NCI-H1092 (cell line): ENCODE measurements at regions not wholly inside any gene's neighbourhood (a gene's known extent, or its start where the extent isn't known, plus 50 kb on each side); places are given as distances from the start of the nearest gene placed in this dataset.

Source experiments
- DNase-seq: peaks from one replicate; lab custom pipeline; 2025; lab: John Stamatoyannopoulos, UW

DNA sequence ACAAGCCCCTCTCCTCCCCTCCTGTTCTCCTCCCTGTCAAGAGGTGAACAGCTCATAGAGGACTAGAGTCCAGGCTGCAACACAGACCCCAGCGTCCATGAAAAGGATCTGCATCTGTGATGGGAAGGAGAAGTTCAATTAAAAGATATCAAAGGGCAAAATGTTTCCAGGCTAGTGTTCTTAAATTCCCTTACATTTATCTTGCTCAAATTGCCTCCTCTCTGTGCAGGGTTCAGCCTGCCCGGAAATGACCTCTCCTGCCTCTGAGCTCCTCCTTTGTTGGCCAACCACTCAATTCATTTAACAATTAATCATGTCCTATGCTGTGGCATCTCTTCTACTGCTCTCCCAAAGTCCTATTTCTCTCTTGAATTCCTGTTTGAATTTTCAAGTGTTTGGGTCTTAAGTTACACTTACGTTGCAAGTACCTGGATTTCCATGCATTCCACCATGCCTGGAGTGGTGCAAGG lies 105.3 kb downstream of the TSN start:
- no peak for DNase-seq

DNA sequence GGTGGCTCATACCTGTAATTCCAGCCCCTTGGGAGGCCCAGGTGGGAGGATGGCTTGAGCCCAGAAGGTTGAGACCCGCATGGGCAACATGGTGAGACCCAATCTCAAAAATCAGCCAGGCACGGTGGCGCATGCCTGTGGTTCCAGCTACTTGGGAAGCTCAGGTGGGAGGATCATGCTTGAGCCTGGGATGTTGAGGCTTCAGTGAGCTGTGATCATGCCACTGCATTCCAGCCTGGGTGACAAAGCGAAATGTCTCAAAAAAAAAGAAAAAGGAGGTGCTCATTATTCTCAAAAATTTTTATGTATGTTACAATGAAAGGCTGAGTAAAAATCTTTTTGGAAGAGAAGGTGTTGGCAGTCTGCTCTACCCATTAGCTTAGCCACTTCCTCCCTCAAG lies 106.8 kb downstream of the TSN start:
- DNase-seq, result no peak

- DNase-seq, result no peak
Observed at GRCh38 chr2:121865914-121866313, 110.5 kb downstream of the TSN start.

DNA sequence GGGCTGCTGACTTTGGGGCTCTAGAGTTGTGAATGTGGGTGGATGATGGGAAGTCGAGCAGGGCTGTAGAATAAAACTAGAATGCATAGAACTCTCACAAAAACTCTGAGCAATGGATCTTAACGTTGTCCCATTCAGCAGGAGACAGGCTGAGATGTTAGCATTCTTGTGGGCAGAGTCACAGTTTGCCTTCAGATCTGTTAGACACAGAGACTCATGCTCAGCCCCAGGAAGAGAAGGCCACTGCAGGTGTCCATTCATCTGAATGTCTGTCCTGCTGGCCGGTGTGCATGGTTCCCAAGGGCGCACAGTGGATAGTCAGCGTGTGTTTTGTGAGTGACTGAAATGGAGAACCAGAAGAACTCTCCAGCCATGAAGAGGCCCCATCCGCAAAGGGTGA lies 111.3 kb downstream of the TSN start:
- no peak for DNase-seq

GRCh38 chr2:121868652-121869051 lies 113.2 kb downstream of the TSN start:
- no peak for DNase-seq

DNA sequence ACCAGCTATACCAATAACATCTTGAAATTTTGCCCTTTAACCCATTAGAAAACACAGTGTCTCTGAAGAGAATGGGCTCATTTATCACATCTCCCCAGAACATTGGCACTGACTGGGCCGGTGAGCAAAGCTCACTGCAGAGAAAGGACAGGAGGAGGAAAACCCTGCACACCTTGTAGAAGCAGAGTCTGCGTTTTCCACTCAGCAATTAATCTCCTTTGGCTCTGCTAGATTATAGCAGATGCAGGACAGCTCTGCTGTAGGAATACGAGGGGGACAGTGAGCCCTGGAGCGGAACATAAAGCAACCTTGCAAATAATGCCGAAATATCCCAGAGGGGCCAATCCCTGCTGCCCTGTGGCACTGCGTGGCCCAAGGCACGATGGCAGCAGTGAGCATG lies 113.9 kb downstream of the TSN start:
- DNase-seq, result no peak

GRCh38 chr2:121869873-121870272 lies 114.4 kb downstream of the TSN start:
- no peak for DNase-seq

DNA sequence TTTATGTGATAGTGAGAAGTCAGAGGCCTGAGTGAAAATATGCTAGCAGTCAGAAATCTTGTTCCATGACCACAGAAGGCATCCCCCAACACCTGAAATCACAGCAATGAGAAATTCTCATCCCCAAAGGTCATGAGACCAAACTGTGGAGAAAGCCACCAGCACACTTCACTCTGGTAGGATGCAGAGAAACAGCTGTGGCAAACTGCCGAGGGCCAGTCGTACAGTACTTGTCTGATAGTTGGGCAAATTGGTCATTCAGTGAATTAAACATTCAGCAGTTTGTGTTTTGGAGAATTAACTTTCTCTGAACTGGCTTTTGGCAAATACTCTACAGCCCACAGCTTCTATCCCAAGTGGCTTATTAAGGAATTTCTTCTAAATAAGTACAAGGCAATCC lies 117.2 kb downstream of the TSN start:
- DNase-seq, result no peak

DNA sequence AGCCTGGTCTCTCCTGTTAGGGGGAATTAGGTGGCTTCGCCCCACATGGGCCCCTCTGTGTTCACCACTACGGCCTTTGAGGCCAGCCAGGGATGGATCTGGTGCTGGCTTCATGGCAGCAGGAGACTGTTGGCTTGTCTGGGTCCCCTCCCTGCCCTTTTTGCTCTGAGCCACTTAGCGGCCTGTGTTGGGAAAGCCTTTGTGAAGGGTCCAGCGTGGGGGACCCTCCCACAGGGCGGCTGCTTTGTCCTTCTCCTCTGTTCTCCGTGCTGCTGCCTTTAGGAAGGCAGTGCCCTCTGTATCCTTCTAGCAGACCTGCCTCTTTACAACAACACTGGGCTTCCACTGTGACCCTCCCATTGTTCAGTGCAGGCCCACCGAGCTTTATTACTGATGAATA lies 118.4 kb downstream of the TSN start:
- no peak for DNase-seq

DNA sequence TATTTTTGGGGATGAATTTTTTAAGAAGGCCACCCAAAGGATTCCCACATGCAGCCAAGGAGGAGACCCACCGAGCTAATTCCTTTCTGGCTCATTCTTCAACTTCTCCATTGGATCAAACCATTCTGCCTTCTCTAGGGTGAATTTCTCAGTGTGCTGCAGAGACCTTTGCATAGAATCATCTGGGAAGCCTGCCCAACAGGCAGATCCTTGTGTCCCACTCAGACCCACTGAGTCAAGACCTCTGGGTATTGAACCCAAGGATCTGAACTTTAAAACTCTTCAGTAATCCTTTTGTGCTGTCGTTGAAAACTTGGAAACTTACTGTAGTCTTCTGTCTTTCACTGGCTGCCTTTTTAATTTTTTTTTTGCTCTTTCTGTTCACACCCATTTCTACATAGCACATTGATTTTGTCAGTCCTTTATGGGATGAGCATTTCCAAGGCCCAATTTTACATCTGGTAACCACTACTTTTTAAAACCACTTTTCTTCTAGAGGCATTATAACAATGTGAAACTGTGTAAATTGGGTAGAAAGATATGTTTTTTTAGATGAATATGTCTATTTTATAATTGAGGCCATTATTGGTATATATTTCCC lies 120.2 kb downstream of the TSN start:
- no peak for DNase-seq

DNA sequence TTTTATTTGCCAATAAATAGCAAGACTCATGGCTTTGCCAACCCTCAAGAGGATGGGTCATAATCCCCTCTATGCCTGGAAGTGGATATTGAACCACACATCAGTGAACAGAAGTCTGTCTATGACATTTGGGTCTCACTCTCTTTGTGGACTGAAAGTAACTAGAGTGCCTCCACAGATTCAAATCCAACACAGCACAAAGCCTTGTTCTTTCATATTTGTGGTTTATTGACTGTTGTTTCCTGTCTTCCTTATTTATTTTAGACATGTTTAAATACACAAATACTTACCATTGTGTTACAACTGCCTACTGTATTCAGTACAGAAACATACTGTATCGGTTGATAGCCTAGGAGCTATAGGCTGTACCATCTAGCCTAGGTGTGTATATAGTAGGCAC lies 121.9 kb downstream of the TSN start:
- DNase-seq, result no peak

GRCh38 chr2:121880283-121880682 lies 124.8 kb downstream of the TSN start:
- DNase-seq, result no peak

- DNase-seq, result no peak
Observed at GRCh38 chr2:121881038-121881437, 125.6 kb downstream of the TSN start.

DNA sequence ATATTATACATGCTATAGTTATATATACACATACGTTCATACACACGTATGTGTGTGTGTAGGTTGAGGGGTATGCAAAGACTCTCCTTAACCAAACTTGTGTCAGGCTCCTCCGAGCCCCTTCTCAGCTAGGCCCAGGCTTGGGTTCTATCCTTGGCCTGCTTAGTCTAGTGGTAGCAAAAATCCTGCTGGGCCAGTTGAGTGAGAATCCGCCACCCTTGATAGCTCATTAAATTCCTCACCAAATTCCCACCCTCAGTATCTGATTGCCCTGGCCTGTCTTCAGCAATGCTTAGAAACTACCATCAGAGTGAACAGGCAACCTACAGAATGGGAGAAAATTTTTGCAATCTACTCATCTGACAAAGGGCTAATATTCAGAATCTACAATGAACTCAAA lies 126.5 kb downstream of the TSN start:
- DNase-seq, result no peak

GRCh38 chr2:121884078-121884477 lies 128.6 kb downstream of the TSN start:
- no peak for DNase-seq

DNA sequence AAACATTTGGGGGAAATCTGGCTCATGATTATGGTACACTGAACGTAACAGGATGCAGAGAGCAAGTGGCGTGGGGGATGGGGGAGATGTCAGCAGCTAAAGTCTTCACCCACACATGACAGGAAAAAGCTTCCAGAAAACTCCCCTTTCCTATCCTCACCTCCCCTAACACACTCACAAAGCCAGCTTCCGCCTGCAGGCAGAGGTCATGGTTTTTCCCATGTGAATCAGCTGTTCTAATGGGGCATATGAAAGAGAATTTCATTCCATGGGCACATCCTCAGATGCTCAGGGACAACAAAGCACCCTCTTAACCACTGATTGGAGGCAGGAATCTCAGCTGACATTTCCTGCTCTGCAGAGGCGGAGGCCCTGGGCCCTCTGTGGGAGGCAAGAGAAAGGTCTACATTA lies 129.1 kb downstream of the TSN start:
- no peak for DNase-seq

DNA sequence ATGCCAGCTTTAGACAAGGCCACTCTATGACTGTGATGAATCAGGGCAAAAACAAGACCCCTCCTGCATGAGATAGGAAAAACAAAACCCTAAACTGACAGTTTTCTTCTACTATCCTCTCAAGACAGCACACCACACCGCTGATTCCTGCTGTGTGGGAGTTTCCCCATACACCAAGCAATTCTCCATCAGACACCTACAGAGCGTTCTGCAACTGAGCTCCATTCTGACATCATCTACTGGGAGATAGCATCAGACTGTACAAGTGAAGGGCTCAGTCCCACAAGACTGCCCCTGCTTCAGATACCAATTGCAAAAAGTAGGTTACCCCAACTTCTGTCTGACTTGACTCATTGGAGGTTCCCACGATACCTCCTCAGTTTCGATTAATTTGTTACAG lies 130.6 kb downstream of the TSN start:
- no peak for DNase-seq

GRCh38 chr2:121887513-121888188 lies 132.2 kb downstream of the TSN start:
- DNase-seq, result no peak

DNA sequence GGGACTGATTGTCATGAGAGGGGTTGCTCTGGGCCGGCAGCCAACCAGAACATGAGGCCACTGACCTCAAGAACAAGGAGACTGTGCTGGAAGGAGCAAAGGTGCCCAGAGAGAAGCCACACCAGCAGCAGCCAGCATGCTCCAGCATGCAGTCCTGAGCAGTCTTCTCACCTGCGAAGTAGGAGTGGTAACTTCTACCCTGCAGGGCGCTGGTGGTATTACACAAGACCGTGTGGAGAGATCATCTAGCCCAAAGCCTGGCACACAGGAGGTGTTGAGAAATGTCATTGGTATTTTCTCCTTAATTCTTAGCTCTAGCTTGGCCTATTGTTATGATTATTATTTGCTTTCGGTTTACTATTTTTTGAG lies 132.7 kb downstream of the TSN start:
- DNase-seq, result no peak

DNA sequence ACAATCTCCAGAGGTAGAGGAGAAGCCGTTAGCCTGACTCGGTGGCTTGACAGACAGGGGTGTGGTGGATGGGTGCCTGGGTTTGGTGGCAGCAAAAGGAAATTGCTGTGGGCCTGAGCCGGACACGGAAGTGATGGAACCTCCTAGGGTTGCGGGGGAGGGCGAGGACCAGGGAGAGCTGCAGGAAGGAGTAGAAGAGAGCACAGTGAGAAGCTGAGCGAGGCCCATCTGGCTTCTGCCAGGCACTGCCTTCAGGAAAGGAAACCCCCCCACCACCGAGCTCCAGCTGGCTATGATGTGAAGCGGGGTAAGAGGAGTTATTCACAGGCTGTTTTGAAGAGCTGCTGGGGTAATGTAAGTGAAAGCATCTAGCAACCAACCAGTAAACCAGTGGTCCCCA lies 134.6 kb downstream of the TSN start:
- no peak for DNase-seq

DNA sequence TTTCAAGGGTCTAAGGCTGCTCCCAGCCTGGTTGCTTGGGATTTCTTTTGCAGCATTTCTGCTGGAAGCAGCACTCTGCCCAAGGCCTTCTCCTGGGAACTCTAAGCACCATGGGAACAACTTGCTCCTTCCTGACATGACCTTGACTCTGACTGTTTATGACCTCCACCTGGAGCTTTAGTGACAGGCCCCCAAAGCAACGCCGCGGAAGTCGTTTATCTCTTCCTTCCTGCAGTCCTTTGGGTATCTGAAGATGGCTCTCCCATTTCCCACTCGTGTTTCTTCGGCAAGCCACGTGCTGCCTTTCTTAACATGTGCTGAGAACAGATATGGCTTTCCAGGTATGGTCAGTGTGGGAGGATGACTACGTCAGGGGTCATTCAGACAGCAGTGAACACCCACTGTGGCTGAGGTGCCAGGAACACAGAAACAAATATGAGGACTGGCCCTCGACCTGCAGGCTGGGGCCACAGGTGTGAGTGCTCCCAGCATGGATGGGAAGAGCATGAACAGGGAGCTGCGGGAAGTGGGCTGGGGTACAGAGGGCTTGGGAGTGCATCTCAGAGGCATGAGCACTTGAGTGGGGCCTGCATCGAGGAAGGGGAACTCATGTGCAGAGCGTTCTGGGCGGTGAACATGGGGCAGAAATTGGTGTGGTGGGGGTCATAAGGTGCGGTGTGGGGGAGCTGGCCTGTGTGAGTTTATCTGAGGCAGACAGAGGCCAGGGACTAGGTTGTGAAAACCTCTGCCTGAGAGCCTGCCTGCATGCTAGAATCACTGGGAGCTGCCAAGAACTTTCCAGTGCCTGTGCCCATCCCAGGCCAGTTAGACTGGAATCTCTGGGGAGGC lies 140.5 kb downstream of the TSN start:
- DNase-seq, result no peak

- no peak for DNase-seq
Observed at GRCh38 chr2:121897335-121897970, 142.0 kb downstream of the TSN start.

DNA sequence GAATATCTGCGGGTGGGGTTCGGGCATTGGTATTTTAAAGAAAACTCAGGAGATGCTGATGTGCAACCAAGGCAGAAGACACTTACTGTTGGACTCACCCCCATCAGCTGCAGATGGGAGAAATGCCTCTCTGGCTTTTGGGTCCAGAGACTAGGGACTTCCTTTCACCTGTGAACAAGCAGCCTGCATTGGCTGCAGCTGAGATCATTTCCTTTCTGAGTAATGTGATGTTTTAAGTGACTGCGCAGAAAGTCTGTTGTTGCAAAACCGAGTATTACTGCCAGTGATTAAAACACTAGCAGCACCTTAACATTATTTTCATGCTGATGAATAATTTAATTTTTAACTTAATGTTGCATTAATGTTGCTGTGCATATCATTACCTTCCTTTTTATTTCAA lies 143.0 kb downstream of the TSN start:
- DNase-seq, result no peak
